Panc1 (cell line): ENCODE measurements at regions not wholly inside any gene's neighbourhood (a gene's known extent, or its start where the extent isn't known, plus 50 kb on each side); places are given as distances from the start of the nearest gene placed in this dataset.

Source experiments
- POLR2AphosphoS5 ChIP-seq: IDR thresholded peaks from 2 replicates; pipeline ENCODE4 v1.6.1; 2012; ENCODE audit warnings: mild to moderate bottlenecking, low read depth, low read length, moderate library complexity
- TF ChIP-seq, protein P1 (sequence below): fragments of 450-650 bp; IDR thresholded peaks from 2 replicates; pipeline ENCODE4 v1.5.1; 2017; ENCODE audit warnings: mild to moderate bottlenecking

DNA sequence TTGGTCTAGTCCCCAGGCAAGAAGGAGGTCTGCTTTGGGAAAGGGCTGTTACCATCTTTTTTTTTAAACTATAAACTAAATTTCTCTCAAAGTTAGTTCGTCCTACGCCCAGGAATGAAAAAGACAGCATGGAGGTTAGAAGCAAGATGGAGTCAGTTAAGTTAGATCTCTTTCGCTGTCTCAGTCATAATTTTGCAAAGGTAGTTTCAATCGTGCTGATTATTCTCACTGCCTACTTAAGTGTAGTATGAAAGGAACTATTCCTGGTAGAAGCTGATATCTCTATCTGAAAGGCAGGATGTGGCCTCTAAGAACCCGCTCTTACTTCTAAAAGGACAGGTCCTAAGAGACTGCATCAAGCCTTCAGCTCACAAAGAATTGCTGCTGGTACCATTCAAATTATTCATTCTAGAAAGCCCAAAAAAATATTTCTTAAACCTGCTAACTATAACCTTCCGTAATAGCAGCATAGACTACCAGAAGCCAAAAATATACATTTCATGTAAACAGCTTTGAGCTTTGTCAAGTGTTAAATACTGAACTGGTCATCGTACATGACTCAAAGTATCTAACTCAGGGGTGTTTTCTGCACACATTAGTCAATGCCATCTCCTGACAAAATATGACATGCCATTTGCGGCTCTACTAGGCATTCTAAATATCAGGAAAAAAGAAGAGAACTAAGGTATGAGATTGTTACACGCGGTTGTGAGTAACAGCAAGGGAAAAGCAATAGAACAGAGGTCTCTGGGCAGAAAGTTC is 96.0 kb upstream of the CCDC80 start:
- TF ChIP-seq, protein P1, sequence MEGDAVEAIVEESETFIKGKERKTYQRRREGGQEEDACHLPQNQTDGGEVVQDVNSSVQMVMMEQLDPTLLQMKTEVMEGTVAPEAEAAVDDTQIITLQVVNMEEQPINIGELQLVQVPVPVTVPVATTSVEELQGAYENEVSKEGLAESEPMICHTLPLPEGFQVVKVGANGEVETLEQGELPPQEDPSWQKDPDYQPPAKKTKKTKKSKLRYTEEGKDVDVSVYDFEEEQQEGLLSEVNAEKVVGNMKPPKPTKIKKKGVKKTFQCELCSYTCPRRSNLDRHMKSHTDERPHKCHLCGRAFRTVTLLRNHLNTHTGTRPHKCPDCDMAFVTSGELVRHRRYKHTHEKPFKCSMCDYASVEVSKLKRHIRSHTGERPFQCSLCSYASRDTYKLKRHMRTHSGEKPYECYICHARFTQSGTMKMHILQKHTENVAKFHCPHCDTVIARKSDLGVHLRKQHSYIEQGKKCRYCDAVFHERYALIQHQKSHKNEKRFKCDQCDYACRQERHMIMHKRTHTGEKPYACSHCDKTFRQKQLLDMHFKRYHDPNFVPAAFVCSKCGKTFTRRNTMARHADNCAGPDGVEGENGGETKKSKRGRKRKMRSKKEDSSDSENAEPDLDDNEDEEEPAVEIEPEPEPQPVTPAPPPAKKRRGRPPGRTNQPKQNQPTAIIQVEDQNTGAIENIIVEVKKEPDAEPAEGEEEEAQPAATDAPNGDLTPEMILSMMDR, result no peak
- no peak for TF ChIP-seq POLR2AphosphoS5
